ENCODE measurements at regions not wholly inside any gene's neighbourhood (a gene's known extent, or its start where the extent isn't known, plus 50 kb on each side); places are given as distances from the start of the nearest gene placed in this dataset.

DNA sequence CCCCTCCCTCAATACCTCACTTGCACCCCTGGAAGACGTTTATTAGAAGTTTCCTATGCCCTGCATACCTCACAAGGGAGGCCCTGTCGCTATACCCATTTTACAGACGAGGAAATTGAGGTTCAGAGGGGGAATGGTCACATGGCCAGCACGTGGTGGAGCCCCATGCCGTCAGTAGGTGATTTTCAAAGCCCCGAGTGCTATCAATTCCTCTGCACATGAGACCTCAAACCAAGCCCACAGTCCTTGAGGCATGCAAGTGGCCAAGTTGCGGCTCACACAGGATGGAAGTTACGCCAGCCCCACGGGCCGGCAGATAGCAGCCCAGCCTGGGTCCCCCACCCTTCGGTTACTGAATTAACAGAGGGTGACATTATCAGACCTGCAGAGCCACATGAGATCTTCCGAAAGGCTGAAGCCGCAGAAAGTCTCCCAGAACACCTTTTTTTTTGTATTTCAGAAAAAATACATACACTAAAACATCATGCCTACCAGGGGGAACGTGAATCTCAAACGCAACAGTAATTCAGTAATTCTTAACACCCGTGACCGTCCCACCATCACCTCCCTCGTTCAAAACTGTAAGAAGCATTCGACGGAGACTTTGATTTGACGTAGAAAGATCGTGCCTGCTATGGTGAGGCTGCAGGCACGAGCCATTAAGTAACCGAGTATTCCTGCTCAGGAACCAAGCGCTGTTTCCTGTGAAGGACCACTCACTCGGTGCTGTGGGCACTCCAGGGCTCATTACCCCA lies 129.0 kb downstream of the RFLNA start:
- no peak for DNase-seq

DNA sequence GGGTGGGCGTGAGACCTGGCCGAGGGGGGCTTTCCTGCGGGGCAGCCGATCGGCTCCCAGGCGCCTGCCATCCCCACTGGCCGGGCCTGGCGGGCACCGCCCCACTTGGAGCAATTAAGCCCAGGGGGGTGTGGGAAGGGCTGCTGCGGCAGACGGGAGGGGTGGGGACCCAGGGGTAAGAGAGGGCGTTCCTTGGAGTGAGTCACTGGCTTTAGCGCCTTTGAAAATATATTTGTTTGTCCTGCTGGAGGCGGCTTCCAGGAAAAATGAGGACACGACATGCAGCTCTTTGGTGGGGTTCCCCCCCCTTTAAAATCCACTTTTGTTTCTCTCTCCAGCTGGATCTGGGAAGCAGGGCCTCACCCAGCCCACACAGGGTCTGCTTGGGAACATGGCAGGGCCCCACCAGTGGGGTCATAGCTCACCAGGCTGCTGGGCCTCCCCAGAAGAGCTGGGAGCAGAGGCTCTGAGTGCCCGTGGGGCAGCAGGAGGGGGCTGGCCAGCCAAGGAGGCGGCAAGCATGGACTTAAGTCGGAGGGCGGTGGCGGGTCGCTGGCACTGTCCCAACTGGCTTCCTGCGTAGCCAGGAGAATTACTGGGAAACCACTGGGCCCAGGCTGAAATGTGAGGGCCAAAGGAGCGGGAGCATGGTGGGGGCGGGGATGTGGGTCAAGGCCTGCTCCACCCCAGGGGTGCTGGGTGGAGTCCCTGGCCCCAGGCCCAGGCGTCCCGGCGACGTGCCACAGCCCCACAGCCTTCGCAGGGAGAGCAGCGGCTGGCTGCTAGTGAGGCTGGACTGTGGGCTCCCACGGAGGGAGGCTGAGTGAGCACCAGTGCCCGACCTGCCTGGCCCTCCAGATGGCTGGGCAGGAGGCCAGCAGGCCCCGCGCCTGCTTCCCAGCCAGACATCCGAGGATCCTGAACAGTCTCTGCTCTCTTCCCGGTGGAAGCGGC lies 128.0 kb downstream of the RFLNA start:
- peak; percentile 90 to 98 for DNase-seq

DNA sequence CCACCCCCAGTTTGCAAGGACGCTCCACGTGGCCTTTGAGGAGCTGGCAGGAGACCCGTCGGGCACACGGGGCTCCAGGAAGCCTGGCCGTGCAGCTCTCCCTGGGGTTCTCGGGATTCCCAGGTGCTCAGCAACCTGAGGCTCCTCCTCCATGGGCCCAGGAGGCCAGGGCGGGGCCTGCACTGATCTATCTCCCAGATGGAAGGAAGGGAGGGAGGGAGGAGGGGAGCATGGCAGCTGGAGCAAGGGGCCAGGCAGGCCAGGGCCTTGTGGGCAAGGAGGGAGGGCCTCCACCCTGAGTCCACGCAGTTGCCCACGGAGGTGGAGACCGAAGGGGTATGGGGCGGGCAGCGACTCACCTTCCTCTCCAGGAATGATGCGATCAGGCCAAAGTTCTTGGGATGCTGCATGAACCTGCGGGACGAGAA lies 127.3 kb downstream of the RFLNA start:
- DNase-seq = no peak

DNA sequence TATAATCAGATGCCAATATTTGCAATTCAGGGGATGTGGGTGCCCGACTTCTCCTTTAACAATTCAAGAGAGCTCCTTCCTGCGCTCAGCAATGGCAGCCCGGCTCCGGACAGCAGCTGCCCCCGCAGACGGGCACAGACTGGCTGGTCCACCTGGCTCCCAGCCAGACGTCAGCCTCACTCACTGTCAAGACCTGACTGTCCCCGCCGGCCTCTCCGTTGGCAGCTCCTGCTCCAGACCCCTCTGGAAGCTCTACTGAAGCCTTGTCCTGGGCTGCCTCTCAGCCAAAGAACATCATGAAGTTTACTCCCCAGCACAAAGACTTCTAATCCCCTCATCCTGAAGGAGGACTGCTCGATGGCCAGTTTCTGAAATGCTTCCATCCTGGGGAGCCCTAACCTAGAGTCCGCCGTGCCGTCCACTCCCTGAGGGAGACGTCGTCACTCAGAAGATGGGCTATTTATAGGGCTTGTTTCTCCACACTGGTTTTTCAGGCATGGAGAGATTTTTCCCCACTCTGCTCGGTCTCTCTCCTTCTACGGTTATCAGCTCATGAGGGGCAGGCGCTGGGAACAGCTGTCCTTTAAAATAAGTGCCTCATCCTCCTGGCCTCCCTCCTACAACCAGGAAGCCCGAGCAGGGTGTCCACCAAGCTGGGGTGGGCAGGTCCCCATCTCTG lies 126.2 kb downstream of the RFLNA start:
- DNase-seq = no peak

DNA sequence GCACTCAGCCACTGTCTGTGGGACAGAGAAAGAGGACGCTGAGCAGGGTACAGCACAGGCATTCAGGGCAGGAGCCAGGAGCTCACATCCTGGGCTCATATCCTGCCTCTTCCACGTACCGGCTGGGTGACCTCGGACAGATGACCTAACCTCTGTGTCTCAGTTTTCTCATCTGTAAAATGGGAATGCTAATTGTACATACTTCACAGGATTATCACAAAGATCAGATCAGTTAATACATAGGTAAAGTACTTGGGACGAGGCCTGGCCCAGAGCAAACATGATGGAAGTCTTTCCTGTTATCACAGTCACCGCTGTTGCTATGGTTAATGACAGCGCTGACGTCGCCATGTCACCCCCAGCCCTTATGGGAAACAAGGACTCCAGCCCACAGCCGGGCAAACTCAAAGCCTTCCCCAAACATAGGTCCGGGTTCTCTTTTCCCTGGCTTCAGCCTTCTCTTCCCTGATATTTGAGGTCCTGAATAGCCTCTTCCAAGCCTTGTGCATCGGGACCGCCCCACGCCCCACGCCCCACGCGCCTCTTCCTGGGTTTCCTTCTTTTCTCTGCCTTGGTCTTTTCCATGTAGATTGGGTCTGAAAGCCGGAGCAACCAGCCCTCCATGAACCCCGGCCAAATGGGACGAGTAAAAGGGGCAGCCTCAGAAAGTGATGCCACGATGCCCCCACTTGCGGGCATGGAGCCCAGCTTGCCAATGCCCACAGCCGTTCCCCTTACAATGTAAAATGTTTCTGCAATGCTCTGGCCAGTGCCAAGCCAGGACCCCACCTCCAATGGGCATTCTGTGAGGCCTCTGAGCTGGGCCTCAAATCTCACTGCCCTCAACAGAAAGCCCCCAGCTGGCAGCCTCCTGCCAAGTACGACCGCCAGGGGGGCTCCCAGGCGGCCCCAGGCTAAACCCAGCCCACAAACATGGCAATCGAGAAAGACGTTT lies 125.4 kb downstream of the RFLNA start:
- no peak for DNase-seq

DNA sequence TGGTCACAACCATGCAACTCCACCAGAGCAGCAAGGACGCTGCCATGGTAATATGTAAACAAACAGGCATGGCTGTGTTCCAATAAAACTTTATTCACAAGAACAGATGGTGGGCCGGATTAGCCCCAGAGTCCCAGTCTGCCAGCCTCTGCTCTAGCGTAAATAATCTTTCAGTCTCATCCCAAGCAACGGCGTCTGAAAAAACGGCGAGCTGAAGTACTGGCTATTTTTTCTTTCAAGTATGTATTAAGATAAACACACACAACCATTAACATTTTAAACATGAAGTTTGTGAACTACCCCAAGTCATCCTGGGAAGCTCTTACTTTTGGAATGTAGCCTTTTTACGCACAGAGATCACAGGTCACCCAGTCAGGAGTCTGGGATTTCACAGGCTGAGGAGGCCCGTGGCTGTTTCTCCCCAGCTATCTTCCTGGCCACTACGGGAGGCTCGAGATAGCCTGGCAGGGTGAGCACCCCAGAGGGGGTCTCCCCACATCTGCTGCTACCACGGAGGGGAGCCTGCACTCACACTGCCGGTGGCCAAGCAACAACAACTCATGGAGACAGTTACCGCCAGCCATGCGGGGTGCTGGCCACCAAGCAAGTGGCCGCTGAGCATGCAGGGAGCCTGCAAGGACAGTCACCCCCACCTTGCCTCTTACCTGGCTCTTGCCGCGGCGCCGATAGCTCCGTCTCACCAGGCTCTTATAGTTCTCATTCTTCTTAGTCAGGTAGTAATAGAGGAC lies 124.6 kb downstream of the RFLNA start:
- DNase-seq = peak; percentile 75 to 88

DNA sequence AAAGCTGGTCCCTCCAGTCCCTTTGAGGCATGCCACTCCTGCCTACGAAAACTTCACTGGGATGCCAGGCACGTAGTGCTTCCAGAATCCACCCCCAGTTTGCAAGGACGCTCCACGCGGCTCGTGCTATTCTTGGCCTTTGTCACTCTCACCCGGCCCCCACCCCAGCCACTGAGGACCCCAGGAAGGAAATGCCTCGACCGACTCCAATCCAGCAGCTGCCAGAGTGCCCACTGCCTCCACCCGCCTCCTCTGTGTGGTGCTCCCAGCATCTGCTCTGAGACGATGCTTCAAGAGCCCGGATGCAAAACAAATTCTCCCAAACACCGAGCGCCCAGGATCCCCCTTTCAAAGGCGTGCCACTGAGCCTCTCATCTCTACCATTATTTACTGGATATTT lies 123.9 kb downstream of the RFLNA start:
- no peak for DNase-seq

DNA sequence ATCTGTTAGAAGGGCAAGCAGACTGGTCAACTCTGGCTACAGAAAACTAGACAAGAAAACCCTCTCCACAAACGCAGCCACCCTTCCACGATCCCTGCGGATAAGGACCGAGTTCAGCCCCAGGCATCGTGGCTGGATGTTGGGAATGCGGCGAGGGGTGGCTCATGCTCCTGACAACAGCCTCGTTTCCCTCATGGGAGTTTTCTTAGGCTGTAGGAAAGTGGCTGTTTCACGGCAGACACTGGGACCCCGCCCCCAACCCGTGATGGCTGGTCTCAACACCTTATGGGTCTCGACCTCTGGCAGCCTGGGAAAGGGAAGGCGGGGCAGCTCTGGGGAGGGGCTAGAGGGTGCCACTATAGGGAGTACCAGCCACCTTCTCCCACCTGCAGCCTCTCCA lies 123.3 kb downstream of the RFLNA start:
- no peak for DNase-seq

DNA sequence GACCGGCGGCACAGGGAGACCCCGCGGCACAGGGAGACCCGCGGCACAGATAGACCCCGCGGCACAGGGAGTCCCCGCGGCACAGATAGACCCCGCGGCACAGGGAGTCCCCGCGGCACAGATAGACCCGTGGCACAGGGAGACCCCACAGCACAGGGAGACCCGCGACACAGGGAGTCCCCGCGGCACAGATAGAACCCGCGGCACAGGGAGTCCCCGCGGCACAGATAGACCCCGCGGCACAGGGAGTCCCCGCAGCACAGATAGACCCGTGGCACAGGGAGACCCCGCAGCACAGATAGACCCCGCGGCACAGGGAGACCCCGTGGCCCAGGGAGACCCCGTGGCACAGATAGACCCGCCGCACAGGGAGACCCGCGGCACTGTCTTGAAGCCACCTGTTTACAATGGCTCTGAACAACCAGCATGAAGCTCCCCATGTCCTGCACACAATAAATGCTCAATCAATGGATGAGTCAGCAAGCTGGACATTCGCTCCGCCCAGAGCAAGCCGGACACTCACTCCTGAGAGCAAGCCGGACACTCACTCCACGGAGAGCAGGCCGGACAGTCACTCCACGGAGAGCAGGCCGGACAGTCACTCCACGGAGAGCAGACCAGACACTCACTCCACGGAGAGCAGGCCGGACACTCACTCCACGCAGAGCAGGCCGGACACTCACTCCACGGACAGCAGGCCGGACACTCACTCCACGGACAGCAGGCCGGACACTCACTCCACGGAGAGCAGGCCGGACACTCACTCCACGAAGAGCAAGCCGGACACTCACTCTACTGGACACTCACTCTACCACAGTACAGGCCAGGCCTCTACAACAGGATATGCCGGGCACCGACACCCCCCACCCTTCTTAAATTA lies 121.9 kb downstream of the RFLNA start:
- no peak for DNase-seq

DNA sequence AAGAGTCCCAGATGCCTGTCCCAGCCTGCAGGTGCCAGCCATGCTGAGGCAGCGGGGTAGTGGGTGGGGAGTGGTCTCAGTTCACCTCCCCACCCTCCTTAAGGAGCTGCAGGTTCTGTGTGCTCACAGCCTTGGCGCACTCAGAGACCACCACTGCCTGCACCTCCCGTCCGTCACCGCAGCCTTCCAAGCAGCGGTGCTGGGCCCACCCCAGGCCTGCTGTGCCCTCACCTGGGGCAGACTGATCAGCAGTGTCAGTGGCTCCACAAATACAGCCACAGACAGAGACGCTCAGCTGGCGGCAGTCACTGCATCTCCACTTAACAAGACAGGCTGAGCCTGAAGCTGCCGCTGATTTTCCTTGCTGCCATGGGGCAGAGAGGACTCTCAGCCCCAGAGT lies 120.2 kb downstream of the RFLNA start:
- no peak for DNase-seq

DNA sequence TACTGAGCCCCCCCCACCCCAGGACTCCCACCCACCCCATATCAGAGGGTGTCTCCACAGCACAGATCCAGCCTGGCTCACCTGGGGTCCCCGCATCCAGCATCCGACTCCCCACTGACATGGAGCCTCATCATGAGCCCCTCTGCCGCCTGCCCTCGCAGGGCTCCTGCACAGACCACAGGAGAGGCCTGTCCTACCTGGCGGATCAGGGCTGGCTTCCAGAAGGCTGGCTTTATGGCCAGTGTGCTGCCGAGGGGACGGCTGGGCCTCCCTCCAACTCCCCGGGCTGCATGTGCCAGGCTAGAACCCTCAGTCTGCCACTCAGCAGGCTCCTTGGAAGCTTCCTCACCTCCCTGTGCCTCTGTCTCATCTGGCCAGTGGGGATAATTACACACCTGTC lies 119.0 kb downstream of the RFLNA start:
- no peak for DNase-seq

DNA sequence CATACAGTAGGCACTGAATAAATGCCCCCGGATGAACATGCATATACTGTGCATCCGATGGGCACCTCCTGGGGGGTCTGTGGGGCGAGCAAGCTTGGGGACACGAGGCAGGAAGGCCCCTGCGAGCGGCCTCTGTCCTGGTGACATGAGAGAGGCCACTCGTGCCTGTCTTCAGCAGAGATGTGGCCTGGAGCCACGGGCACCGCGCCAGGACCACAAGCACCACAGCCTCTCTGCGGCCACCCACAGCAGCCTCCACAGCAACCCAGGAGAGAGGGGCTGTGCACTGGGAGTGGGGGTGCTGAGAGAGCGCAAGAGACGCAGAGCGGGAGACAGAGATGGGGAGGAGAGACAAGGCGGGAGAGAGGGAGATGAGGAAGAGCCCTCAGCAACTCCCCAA lies 118.5 kb downstream of the RFLNA start:
- DNase-seq = no peak

DNA sequence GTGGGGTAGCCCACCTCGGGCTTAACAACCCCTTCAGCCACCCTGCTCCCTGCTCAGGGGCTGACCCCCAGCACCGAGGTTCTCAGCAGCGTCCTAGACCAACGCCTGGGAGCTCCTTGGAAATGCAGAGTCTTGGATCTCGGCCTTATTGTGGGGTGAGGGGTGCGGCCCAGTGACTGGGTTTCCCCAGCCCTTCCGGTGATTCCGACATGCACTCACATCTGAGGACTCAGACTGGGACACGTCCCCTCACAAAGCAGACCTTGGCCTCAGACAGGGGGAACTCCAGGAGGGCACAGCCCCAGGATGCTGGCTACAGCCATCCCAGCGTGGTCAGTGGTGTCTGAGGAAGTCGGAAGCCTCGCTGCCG lies 117.7 kb downstream of the RFLNA start:
- no peak for DNase-seq

DNA sequence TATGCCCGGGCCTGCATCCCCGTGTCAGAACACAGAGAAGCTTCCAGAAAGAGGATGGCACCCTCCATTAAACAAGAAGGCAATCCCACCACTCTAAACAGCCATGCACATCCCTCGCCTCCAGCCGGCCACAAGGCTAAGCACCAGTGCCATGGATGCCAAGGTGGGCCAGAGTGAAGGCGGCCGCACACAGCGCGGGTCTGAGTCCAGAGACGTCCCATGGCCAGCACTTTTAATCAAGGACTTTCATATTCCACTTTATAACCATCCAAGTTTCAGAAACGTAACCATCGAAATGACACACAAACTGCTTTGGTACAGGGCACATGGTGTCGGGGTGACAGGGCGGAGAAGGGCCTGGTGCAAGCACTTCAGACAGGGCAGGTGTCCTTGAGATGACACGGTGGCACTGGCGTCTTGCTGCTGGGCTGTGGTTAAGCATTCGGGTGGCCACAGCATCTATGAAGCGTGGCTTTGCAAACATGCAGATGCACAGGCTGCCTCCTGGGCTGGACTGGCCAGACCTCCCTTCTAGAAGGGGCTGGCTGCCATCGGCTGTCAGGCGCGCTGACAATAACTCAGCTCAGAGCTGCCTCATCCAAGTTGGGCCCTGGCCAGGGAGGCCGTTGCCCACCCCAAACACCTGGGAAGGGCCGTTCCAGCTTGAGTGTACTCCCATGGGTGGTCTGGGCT lies 117.2 kb downstream of the RFLNA start:
- no peak for DNase-seq

DNA sequence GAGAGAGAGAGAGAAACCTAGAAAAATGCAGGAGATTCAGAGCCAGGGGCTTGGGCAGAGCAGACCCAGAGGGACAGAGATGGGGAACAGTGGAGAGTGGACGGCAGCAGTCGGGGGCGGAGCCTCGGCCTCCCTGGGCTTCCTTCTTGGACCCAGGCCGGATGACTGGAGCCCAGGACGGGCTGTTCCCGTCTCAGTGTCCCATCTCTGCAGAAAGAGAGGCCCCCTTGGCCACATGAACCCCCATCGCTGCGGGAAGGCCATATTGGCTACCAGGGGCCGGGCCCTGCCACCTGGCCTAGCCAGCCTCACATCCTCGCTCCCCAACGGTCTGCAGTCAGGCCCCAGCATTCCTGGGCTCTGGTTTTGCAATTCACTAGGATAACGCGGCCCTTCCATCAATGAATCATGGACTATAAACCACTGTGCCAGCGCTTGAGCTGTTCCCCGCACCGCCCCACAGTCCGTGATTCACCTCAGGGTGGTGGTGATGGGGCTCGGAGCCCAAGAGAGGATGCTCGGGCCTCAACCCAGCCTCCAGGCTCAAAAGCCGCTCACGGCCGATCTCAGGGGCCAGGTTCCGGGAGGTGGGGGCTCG lies 116.5 kb downstream of the RFLNA start:
- no peak for DNase-seq

DNA sequence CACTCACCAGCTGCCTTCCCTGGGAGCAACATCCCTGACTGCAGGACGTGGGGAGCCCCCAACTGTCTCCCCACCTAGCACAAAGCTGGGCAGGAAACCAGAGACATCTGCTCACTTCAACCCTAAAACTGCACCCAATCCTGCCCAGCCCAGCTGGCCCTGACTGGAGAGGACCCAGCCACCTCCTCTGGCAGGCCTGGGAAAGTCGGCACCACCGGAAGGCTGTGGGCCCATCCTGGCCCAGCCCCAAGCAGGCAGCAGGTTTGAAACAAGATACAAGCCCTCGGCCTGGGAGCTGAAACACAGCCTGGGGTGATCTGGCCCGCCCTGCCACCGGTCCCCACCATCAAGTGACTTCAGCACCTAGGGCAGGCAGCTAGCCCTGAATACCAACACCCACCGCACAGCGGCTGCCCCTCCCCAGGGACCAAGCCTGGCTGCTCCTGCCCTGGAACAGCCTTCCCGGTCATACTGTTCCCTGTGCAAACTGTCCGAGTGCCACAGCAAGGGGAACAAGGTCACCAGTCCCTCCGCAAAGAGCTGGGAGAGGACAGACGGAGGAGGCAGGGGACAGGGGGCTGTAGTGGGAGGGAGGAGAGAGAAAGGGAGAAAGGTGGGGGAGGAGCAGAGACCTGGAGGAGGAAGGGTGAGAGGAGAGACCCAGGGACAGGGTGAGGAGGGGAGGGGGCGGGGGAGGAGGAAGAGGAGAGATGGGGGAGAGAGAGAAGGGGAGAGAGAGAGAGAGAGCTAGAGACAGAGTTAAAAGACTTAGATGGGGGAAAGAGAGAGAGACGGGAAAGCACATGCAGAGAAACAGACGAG lies 115.7 kb downstream of the RFLNA start:
- peak; percentile 58 to 82 for DNase-seq

DNA sequence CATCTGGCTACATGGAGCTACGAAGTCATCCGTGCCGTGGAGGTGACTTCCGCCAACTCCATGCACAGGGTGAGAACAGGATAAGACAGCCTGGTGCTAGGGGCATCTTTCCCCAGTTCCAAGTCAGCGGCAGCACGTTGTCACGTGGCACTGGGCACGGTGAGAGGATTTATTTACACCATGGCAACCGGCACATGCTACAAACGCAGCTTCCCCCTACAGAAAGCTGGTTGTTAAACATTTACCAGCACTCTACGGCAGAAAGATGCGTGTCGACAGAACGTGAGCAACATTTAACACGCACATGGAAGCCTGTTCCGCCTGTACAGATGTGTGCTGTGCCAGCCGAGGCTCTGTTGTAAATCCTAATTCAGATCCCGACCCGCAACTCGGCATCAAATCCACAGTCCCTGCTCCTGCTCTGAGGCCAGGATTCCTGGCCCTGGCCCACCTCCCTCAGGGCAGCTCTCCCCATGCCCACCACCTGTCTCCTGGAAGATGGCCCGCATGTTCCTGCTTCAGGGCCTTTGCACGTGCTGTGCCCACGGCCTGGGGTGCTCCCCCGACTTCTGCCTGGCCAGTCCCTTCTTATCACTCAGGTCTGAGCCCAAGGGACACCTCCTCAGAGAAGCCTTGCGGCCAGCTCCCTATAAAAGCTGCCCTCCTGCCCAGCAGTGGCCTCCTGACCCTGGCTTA lies 114.1 kb downstream of the RFLNA start:
- no peak for DNase-seq

DNA sequence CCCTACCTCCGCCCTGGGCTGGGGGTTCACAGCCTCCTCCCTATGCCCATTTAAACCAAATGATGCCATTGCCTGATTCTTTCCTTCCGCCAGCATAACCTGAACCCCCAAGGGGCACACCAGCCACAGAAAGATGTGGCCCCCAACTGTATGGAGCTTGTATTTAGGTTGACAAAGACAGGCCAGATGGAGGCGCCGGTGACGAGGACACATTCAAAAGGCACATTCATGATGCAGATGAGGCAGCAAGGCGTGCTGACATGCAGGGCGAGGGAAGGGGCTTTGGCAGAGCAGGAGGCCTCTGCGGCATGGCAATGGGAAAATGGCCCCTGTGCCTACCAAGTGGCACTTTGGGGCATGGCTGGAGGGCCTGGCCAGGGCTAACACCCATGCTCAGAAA lies 112.2 kb downstream of the RFLNA start:
- no peak for DNase-seq
